ENCODE measurements at regions not wholly inside any gene's neighbourhood (a gene's known extent, or its start where the extent isn't known, plus 50 kb on each side); places are given as distances from the start of the nearest gene placed in this dataset.

GRCh38 chr12:47573146-47573659, 132.6 kb downstream of the RPAP3 start:
- TF ChIP-seq, protein P1, sequence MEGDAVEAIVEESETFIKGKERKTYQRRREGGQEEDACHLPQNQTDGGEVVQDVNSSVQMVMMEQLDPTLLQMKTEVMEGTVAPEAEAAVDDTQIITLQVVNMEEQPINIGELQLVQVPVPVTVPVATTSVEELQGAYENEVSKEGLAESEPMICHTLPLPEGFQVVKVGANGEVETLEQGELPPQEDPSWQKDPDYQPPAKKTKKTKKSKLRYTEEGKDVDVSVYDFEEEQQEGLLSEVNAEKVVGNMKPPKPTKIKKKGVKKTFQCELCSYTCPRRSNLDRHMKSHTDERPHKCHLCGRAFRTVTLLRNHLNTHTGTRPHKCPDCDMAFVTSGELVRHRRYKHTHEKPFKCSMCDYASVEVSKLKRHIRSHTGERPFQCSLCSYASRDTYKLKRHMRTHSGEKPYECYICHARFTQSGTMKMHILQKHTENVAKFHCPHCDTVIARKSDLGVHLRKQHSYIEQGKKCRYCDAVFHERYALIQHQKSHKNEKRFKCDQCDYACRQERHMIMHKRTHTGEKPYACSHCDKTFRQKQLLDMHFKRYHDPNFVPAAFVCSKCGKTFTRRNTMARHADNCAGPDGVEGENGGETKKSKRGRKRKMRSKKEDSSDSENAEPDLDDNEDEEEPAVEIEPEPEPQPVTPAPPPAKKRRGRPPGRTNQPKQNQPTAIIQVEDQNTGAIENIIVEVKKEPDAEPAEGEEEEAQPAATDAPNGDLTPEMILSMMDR (IDR thresholded peaks at IDR 0.05): no peak
- TF ChIP-seq POLR2A (IDR thresholded peaks at IDR 0.05): no peak
